Skeletal muscle cell (primary cell): ENCODE measurements at regions not wholly inside any gene's neighbourhood (a gene's known extent, or its start where the extent isn't known, plus 50 kb on each side); places are given as distances from the start of the nearest gene placed in this dataset.

Source experiments
- DNase-seq: peaks from one replicate; pipeline ENCODE4 v3.0.0-alpha.2; 2010; ENCODE audit warnings: low read depth
- H3K4me3 ChIP-seq: 2 replicates; pipeline ENCODE4 v1.5.1; 2011; ENCODE audit warnings: low read depth, mild to moderate bottlenecking, control low read depth, low read length, moderate library complexity

- no peak overlapping the region for H3K4me3 ChIP-seq
- no peak for DNase-seq
Measured at GRCh38 chr21:39062196-39062595, 121.1 kb downstream of the PSMG1 start.

DNA sequence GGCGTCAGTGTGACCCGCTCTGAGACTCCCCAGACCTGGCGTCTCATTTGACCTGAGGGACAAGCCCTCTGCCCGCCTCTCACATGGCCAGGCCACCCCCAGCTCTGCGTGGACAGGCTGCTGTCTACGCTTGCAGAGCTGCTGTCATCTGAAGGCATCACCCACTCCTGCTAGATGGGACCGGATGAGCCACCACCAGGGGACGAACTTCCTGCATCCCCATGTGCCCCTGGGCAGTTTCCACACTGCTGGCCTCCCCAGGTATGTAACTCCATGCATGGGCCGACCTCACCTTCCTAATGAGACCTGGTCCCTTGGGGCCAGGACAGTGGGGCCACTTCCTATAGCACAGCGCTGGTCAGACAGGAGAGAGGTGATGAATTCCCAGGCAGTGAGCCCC lies 121.5 kb downstream of the PSMG1 start:
- DNase-seq, result no peak
- no peak overlapping the region for H3K4me3 ChIP-seq

- no peak overlapping the region for H3K4me3 ChIP-seq
- DNase-seq, result no peak
Measured at GRCh38 chr21:39060485-39061083, 122.7 kb downstream of the PSMG1 start.

GRCh38 chr21:39057121-39057520 lies 126.1 kb downstream of the PSMG1 start:
- no peak overlapping the region for H3K4me3 ChIP-seq
- DNase-seq, result no peak

DNA sequence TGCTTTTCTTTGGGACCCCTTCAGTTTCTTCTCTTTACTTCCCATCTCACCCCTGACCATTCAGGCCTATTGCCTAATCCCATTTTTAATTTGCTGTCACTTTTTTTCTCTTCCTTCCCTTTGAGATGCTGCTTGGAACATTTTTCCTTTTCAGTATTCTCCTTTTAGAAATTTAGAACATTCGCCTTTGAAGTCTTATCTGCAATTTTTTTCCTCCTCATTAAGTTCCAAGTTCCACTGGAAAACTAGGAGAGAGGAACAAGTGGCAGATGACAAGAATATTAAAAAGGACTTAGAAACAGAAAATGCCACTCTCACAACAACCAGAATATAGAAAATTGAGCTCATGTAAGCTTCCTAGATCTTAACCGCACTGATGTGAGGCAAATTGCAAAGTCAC lies 126.6 kb downstream of the PSMG1 start:
- no peak overlapping the region for H3K4me3 ChIP-seq
- no peak for DNase-seq

GRCh38 chr21:39055167-39055767 lies 128.0 kb downstream of the PSMG1 start:
- H3K4me3 ChIP-seq, result no peak overlapping the region
- DNase-seq, result no peak

DNA sequence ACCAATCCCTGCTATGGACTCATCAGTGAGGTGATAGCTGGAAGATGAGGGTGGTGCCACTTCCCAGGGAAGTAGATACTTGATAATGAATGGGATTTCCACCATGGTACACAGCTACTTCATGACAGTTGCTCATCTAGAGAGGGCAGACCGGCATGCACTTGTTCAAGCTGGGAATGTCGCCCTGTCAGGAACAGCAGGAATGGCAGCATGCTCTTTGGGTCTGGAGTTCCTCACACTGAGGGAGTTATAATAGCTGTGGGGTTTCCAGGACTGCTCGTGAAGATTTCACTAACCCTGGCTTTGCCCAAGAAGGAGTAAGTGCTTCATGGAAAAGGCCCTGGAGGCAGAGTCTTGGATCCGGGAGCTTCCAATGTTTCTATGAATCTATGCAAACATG lies 129.2 kb downstream of the PSMG1 start:
- no peak for DNase-seq

GRCh38 chr21:39053126-39053525 lies 130.1 kb downstream of the PSMG1 start:
- DNase-seq, result no peak
- H3K4me3 ChIP-seq, result no peak overlapping the region

More for the DNA sequence above, 129.2 kb downstream of the PSMG1 start:
- no peak overlapping the region for H3K4me3 ChIP-seq

DNA sequence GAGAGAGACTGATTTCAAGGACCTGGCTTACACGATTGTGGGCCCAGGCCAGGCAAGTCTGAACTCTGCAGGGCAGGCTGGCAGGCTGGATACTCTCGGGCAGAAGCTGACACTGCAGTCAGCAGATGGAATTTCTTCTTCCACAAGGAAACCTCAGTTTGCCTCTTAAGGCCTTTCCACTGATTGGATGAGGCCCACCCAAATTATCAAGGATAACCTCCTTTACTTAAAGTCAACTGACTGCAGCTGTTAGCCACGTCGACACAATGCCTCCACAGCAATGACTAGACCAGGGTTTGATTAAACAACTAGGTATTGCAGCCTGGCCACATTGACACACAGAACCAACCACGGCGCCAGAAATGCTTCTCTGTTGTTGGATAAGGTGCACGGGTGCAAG lies 130.5 kb downstream of the PSMG1 start:
- no peak for DNase-seq
- no peak overlapping the region for H3K4me3 ChIP-seq

DNA sequence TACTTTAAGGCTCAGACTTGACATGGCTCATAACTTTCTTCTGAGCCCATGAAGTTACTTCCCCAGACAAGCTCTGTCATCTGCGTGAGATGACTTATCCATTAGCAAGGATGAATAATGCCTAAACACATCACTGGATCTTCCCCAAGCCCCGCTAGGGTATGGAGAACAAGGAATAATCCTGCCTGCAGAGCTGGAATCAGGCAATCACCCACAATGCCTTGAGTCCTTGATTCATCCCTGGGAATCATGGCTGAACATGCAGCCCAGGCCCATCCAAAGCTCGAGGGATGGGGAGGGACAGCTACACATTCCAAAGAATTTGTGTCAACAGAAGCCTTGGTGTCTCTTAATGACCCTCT lies 131.7 kb downstream of the PSMG1 start:
- no peak overlapping the region for H3K4me3 ChIP-seq
- DNase-seq, result peak; percentile 41

GRCh38 chr21:39050841-39051587 lies 132.2 kb downstream of the PSMG1 start:
- no peak for DNase-seq
- H3K4me3 ChIP-seq, result no peak overlapping the region

GRCh38 chr21:39048574-39048973 lies 134.7 kb downstream of the PSMG1 start:
- DNase-seq, result peak; percentile 76

GRCh38 chr21:39048064-39048463 lies 135.2 kb downstream of the PSMG1 start:
- DNase-seq, result peak; percentile 66
- H3K4me3 ChIP-seq, result no peak overlapping the region

More at GRCh38 chr21:39048574-39048973, 134.7 kb downstream of the PSMG1 start:
- H3K4me3 ChIP-seq, result no peak overlapping the region

DNA sequence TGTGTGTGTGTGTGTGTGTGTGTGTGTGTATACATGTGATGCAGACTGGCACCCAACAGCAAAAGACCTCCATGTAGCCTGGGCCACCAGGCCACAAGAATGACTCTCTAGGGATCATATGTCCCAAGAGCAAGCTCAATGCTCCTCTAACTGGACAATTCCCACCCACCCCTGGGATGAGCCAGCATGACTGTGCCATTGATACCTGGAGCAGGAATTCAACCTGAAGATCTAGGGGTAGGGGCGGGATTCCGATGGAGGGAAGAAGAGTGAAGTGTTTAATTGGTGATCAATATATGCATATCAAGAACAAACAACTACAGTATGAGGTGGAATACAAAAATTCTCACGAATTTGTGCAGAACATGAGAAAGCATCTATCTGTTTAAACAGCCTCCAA lies 136.2 kb downstream of the PSMG1 start:
- no peak overlapping the region for H3K4me3 ChIP-seq
- DNase-seq, result no peak

DNA sequence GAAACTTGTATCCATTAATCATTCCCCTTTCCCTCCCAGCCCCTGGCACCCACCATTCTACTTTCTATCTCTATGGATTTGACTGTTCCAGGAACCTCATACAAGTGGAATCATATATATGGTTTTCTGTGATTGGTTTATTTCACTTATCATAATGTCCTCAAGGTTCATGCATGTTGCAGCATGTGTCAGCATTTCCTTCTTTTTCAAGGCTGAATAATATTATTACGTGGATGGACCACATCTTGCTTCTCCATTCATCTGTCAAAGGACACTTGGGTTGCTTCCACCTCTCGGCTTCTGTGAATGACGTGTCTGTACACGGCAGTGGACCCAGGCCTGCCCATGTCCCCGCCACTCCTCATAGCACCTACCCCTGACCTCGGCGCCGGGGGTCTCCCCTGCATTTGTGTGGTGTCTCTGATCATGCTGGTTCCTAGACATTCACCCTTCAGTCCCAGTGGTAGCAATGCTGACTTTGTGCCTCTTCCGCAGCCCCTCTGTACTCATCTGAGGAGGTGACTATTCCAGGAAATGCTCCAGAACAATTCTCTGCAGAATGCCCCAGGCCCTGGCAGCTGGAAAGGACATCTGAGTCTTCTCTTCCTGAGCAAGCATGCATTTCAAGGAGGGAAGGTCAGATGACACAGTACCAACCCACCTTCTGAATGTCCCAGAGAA lies 136.9 kb downstream of the PSMG1 start:
- H3K4me3 ChIP-seq, result no peak overlapping the region
- no peak for DNase-seq

- H3K4me3 ChIP-seq, result no peak overlapping the region
- DNase-seq, result no peak
Measured at GRCh38 chr21:39041816-39042215, 141.4 kb downstream of the PSMG1 start.

DNA sequence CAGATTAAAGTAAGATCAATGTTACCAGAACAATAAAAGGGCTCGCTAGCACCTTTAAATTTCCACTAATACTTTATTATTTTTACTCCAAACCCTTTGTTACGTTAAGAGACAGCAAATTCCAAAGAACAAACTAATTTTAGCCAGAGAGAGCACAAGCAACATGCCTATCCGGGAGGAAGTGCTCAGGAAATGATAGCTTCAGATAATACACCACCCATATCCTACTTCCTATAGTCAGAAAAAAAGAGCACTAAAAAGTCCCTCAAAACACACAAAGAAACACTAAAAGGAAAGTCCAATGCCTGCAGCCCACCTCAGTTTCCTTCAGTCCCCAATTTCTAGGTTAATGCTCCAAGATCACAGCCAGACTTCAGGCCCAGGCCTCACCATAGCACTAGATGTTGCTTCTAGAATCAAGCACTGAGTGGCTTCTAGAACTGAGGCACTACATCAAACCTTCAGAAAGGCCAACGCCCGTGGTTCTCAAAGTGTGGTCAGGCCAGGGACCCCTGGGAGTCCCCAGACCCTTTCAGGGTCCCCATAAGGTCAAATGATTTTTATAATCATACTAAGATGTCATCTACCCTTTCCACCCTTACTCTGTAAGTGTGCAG lies 142.6 kb downstream of the PSMG1 start:
- DNase-seq, result no peak
- no peak overlapping the region for H3K4me3 ChIP-seq

DNA sequence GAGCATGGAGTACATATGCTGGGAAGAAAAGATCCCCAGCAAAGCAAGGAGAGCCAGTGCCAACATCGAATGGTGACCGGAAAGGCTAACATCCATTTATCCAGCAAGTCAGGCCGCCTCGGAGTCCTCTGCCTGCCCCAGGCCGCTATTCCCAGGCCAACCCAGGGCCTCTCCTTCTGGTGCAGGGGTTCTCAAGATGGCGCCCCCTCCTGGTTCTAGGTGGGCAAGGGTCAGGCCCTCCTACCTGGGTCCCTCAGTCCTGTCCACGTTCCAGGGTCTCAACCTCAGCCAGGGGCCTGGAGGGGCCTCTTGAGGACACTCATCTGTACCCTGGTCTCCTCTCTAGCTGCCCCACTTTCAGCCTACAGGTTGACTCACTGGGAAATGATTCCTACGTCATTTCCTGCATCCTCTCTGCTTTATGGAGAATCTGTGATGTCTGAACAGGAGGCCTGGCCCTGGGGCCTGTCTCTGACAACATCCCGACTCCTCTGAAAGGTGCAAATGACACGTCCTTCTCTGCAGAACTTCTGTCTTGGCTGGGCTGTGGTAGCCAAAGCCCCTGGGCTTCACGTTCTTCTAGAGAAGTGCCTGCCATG lies 145.3 kb downstream of the PSMG1 start:
- no peak overlapping the region for H3K4me3 ChIP-seq
- DNase-seq, result no peak

DNA sequence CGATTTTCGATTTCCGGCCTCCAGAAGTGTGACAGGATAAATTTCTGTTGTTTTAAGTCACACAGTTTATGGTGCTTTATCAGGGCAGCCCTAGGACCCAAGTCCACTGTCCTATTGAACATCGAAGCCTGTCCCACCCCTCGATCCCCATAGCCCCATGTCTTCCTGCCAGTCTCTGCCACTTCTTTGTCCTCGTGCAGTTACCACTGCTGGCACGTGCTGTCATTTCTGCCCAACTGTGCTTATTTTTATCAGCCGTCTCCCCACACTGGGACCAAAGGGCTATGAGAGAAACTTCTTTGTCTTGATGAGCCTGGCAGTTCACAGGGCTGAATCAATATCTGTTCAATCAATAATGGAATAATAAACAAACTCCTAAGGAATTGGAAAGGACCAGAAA lies 146.7 kb downstream of the PSMG1 start:
- no peak overlapping the region for H3K4me3 ChIP-seq
- no peak for DNase-seq
